ENCODE measurements at regions not wholly inside any gene's neighbourhood (a gene's known extent, or its start where the extent isn't known, plus 50 kb on each side); places are given as distances from the start of the nearest gene placed in this dataset.

DNA sequence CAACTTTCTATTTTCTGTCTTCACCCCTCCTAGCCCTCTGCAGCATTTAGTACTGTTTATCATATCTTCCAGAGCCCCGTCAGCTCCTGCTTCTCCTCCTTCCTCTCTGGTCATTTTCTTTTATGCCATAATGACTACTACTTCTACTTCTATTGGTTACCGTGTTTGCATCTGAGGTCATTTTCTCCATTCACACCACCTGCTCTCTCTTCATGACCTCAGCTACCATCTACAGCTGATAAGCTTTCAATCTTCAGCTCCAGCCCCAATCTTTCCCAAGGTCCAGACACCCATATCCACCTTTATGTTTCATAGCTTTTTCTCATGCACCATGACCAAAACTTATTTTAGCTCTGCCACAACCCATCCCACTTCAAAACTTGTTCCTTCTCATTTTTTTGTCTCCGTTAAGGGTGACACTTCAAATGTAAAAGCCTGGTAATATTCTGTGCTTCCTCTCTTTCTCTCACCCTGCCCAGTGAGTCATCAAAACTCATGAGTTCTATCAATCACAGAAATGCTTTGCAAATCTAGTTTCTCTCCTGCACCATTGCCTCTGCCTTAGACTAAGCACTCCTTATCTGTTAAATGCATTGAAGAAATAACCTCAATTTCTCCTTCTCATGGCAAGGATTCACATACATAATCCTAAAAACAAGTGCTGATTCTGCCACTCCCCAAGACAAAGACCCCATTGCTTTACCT is 71.3 kb upstream of the IQCM start:
- Histone ChIP-seq H4K20me1 (ENCODE audit: insufficient read depth, low read length) (no peaks in the 10 kb centered on the region), H3K4me3 (replicated peaks in 1 of 3; ENCODE audit: low read depth in 2 of 3, low read length in 3 of 3) (no peak overlapping the region), H3K9me3 (replicated peaks in 1 of 2; ENCODE audit: control insufficient read depth in 1 of 2, insufficient read depth in 1 of 2, low read length in 2 of 2) (no peaks in the 10 kb centered on the region), H2AFZ (ENCODE audit: insufficient read depth, low read depth, low read length, poor library complexity, severe bottlenecking) (no peak overlapping the region), H3K27ac (ENCODE audit: low read depth in 1 of 2, low read length in 2 of 2) (no peak overlapping the region), H3K36me3 (replicated peaks in 1 of 2; ENCODE audit: control insufficient read depth in 1 of 2, insufficient read depth in 2 of 2, low read length in 2 of 2) (no peaks in the 10 kb centered on the region), H3K79me2 (ENCODE audit: insufficient read depth, low read length) (no peaks in the 10 kb centered on the region), H3K4me2 (replicated peaks; ENCODE audit: extremely low read depth, low read length, poor library complexity, severe bottlenecking) (no peak overlapping the region), H3K9ac (ENCODE audit: insufficient read depth, low read length, poor library complexity, severe bottlenecking) (no peak overlapping the region), H3K27me3 (ENCODE audit: control insufficient read depth in 2 of 2, insufficient read depth in 2 of 2, low read length in 2 of 2) (no peaks in the 10 kb centered on the region), H3K4me1 (ENCODE audit: control insufficient read depth in 1 of 2, insufficient read depth in 2 of 2, low read length in 2 of 2) (no peaks in the 10 kb centered on the region)
- DNase-seq = no peak
- WGBS (ENCODE audit: insufficient coverage) = 59% methylated on average over 3 of the region's 3 CpGs
- TF ChIP-seq, protein P1, sequence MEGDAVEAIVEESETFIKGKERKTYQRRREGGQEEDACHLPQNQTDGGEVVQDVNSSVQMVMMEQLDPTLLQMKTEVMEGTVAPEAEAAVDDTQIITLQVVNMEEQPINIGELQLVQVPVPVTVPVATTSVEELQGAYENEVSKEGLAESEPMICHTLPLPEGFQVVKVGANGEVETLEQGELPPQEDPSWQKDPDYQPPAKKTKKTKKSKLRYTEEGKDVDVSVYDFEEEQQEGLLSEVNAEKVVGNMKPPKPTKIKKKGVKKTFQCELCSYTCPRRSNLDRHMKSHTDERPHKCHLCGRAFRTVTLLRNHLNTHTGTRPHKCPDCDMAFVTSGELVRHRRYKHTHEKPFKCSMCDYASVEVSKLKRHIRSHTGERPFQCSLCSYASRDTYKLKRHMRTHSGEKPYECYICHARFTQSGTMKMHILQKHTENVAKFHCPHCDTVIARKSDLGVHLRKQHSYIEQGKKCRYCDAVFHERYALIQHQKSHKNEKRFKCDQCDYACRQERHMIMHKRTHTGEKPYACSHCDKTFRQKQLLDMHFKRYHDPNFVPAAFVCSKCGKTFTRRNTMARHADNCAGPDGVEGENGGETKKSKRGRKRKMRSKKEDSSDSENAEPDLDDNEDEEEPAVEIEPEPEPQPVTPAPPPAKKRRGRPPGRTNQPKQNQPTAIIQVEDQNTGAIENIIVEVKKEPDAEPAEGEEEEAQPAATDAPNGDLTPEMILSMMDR (IDR thresholded peaks at IDR 0.05) = no peak
- Mint-ChIP-seq H3K27me3 (ENCODE audit: low read depth in 3 of 3) (peaks cover 0 to 2% (median 0%) of the 10 kb centered on the region in 3 donors), H3K4me1 (no peaks in the 10 kb centered on the region), H3K4me3 (no peak overlapping the region), H3K36me3 (no peaks in the 10 kb centered on the region), H3K27ac (no peak overlapping the region), H3K9me3 (no peaks in the 10 kb centered on the region)
- intact Hi-C loops (cut with micrococcal nuclease) = no loop called here

DNA sequence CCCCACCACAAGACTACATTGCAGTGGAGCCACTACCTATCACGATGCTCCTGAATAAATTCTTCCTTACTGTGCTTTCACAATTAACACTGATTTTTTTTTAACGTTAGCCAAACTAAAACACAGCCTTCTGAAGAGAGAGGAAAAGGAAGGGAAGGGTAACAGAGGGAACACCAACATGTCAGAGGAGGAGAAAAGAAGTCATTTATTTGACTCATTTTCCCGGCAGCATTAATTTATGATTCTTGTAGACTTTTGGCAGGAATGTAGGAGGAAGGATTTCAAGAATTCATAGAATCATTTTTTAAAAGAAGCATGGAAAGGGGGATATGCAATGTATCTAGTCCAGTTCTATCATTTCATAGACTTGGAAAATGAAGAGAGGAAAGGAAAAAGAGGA is 74.3 kb upstream of the IQCM start:
- TF ChIP-seq, protein P1 (IDR thresholded peaks at IDR 0.05) = no peak
- Mint-ChIP-seq H3K36me3 (no peaks in the 10 kb centered on the region), H3K4me1 (no peaks in the 10 kb centered on the region), H3K9me3 (peaks cover 0 to 2% (median 0%) of the 10 kb centered on the region in 7 donors), H3K27me3 (ENCODE audit: low read depth in 3 of 3) (peaks cover 0 to 3% (median 0%) of the 10 kb centered on the region in 3 donors), H3K27ac (no peak overlapping the region), H3K4me3 (no peak overlapping the region)
- H3K36me3 ChIP-seq (replicated peaks in 1 of 2; ENCODE audit: control insufficient read depth in 1 of 2, insufficient read depth in 2 of 2, low read length in 2 of 2) = no peaks in the 10 kb centered on the region
- H4K20me1 ChIP-seq (ENCODE audit: insufficient read depth, low read length) = no peaks in the 10 kb centered on the region
- no peaks in the 10 kb centered on the region for H3K27me3 ChIP-seq (ENCODE audit: control insufficient read depth in 2 of 2, insufficient read depth in 2 of 2, low read length in 2 of 2)
- H3K9ac ChIP-seq (ENCODE audit: insufficient read depth, low read length, poor library complexity, severe bottlenecking) = no peak overlapping the region
- H3K4me3 ChIP-seq (replicated peaks in 1 of 3; ENCODE audit: low read depth in 2 of 3, low read length in 3 of 3) = no peak overlapping the region
- H3K4me2 ChIP-seq (replicated peaks; ENCODE audit: extremely low read depth, low read length, poor library complexity, severe bottlenecking) = no peak overlapping the region
- no peak for DNase-seq
- intact Hi-C loops (cut with micrococcal nuclease) = no loop called here
- no peak overlapping the region for H2AFZ ChIP-seq (ENCODE audit: insufficient read depth, low read depth, low read length, poor library complexity, severe bottlenecking)
- H3K4me1 ChIP-seq (ENCODE audit: control insufficient read depth in 1 of 2, insufficient read depth in 2 of 2, low read length in 2 of 2) = no peaks in the 10 kb centered on the region
- no peak overlapping the region for H3K27ac ChIP-seq (ENCODE audit: low read depth in 1 of 2, low read length in 2 of 2)
- no peaks in the 10 kb centered on the region for H3K9me3 ChIP-seq (replicated peaks in 1 of 2; ENCODE audit: control insufficient read depth in 1 of 2, insufficient read depth in 1 of 2, low read length in 2 of 2)
- no peaks in the 10 kb centered on the region for H3K79me2 ChIP-seq (ENCODE audit: insufficient read depth, low read length)
- 100% methylated on average over 1 of the region's 3 CpGs for WGBS (ENCODE audit: insufficient coverage)

Measured in CD14-positive monocyte (primary cell).